GM19452 (cell line): ENCODE measurements at regions not wholly inside any gene's neighbourhood (a gene's known extent, or its start where the extent isn't known, plus 50 kb on each side); places are given as distances from the start of the nearest gene placed in this dataset.

Experiments used
- ATAC-seq: cut with Tn5 transposase; IDR thresholded peaks from one replicate; pipeline ENCODE4 v1.9.1; 2021; ENCODE audit not compliant: unreplicated experiment

- ATAC-seq, result no peak
Observed at GRCh38 chr12:91563011-91563765, 380.6 kb upstream of the DCN start.

- ATAC-seq, result peak; percentile 86
Observed at GRCh38 chr12:91562476-91562875, 379.9 kb upstream of the DCN start.

- no peak for ATAC-seq
Observed at GRCh38 chr12:91561958-91562325, 379.3 kb upstream of the DCN start.

GRCh38 chr12:91561301-91561957 lies 378.8 kb upstream of the DCN start:
- ATAC-seq, result no peak

GRCh38 chr12:91556909-91557308 lies 374.3 kb upstream of the DCN start:
- no peak for ATAC-seq

- no peak for ATAC-seq
Observed at GRCh38 chr12:91555436-91556415, 373.1 kb upstream of the DCN start.

- ATAC-seq, result no peak
Observed at GRCh38 chr12:91551927-91552326, 369.3 kb upstream of the DCN start.

GRCh38 chr12:91551242-91551641 lies 368.6 kb upstream of the DCN start:
- no peak for ATAC-seq

- ATAC-seq, result no peak
Observed at GRCh38 chr12:91542666-91543065, 360.0 kb upstream of the DCN start.

- no peak for ATAC-seq
Observed at GRCh38 chr12:91542067-91542466, 359.4 kb upstream of the DCN start.

- no peak for ATAC-seq
Observed at GRCh38 chr12:91538418-91538817, 355.8 kb upstream of the DCN start.

GRCh38 chr12:91533366-91533765 lies 350.7 kb upstream of the DCN start:
- no peak for ATAC-seq

GRCh38 chr12:91529829-91530228 lies 347.2 kb upstream of the DCN start:
- no peak for ATAC-seq

GRCh38 chr12:91523831-91524230 lies 341.2 kb upstream of the DCN start:
- ATAC-seq, result no peak

- ATAC-seq, result no peak
Observed at GRCh38 chr12:91516695-91517047, 334.1 kb upstream of the DCN start.

- no peak for ATAC-seq
Observed at GRCh38 chr12:91515944-91516694, 333.5 kb upstream of the DCN start.

GRCh38 chr12:91513313-91513712 lies 330.7 kb upstream of the DCN start:
- no peak for ATAC-seq

GRCh38 chr12:91511795-91512420 lies 329.3 kb upstream of the DCN start:
- no peak for ATAC-seq

GRCh38 chr12:91507754-91508153 lies 325.1 kb upstream of the DCN start:
- ATAC-seq, result no peak

- no peak for ATAC-seq
Observed at GRCh38 chr12:91506452-91506851, 323.8 kb upstream of the DCN start.
